ENCODE measurements at regions not wholly inside any gene's neighbourhood (a gene's known extent, or its start where the extent isn't known, plus 50 kb on each side); places are given as distances from the start of the nearest gene placed in this dataset.

DNA sequence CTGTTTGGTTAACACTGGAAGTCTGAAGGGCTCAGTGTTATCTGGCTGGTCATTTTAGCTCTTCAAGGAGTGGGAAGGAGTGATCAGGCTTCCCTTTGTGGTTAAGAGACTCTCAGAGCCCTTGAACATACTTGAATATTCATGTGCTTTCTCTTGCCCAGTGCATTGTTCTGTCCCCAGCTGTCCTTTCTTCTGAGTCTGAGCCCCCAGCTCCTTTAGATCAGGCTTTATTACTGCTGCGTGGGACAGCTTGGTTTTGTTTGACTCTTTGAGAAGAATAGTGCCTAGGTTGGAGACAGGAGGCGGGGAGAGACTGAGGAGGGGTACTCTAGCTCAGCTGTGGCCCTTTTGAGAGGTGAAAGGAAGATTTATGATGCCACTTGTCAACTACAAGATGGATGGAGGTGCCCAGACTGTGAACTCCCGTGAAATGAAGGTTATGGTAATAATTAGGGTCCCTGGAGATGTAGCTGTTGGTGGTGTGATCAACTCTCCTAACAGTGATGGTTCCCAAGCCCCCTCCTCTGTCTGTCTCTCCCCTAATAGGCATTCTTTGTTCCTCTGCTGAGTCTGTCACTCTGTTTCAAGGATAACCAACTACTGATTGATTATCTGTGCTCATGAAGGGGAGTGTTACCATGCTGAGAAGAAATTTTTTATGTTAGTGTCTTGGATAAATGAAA lies 83.1 kb upstream of the GLRA1 start:
- Histone ChIP-seq H3K4me3 (no peak overlapping the region), H3K36me3 (no peaks in the 10 kb centered on the region), H3K27ac (no peak overlapping the region), H3K27me3 (replicated peaks; ENCODE audit: insufficient read depth) (no peaks in the 10 kb centered on the region), H3K9me3 (no peaks in the 10 kb centered on the region), H3K4me1 (replicated peaks) (no peaks in the 10 kb centered on the region)
- TF ChIP-seq POLR2A (IDR thresholded peaks at IDR 0.05) (no peak), POLR2AphosphoS5 (IDR thresholded peaks at IDR 0.05) (no peak), CTCF (IDR thresholded peaks at IDR 0.05) (no peak)
- intact Hi-C loops (cut with DNase I), result no loop called here
- DNase-seq (ENCODE audit: low spot score), result no peak
- 16% methylated on average over 3 of the region's 3 CpGs for WGBS

DNA sequence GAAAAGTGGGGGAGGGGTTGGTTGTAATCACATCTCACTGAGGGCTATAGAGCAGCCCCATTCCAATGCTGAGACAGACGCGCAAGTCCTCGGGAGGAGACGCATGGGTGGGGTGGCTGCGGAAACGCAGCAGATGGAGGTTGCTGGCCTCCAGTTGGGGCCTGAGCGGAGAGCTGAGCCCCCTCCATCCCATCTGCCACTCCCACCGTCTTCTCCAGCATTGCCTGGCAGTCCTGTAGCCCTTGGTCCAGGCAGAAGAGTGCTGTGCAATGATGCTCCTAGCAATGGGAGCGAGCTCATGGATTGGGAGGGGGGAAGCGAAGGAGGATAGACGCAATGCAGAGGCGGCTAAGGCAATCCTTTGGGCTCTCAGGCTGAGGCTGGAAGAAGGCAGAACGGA lies 79.4 kb upstream of the GLRA1 start:
- Histone ChIP-seq H3K4me1 (replicated peaks) (no peaks in the 10 kb centered on the region), H3K9me3 (no peaks in the 10 kb centered on the region), H3K4me3 (no peak overlapping the region), H3K36me3 (no peaks in the 10 kb centered on the region), H3K27ac (no peak overlapping the region), H3K27me3 (replicated peaks; ENCODE audit: insufficient read depth) (no peaks in the 10 kb centered on the region)
- TF ChIP-seq POLR2A (IDR thresholded peaks at IDR 0.05) (no peak), CTCF (IDR thresholded peaks at IDR 0.05) (no peak), POLR2AphosphoS5 (IDR thresholded peaks at IDR 0.05) (no peak)
- intact Hi-C loops (cut with DNase I), result no loop called here
- WGBS, result 91% methylated on average over 13 of the region's 13 CpGs
- DNase-seq (ENCODE audit: low spot score), result no peak
